Dermis microvascular lymphatic vessel endothelial cell (primary cell): ENCODE measurements at regions not wholly inside any gene's neighbourhood (a gene's known extent, or its start where the extent isn't known, plus 50 kb on each side); places are given as distances from the start of the nearest gene placed in this dataset.
A peak's percentile ranks its signal among the peaks of the same experiment; 100 is the strongest.
"Not testable (repeated sequence)": the region's sequence is repeated elsewhere in the genome, so short reads cannot be mapped to it uniquely, and the experiment has no call there.

ENCODE experiments used
- DNase-seq, 2 donors: peaks; one replicate each; pipeline versions ENCODE4 v3.0.0 to v3.0.0-alpha.2; 2010; ENCODE audit warnings: low read depth in 2 of 2

DNA sequence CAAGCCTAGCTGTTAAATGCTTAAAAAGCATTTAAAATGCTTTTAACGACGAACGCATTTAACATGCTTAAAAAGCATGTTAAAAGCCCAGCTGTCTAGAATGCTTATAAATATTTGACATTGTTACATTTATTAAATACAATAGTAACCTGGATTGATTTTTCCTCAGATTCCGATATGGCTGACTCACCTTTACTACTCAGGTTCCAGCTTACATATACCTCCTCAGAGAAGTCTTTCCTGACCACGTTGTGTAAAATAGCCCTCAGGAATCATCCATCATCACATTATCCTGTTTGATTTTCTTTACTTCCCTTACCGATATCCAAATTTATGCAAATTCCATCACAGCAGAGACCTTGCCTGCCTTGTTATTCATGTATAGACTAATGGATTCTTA, 51.4 kb downstream of the SLC41A2 start:
- no peak for DNase-seq

DNA sequence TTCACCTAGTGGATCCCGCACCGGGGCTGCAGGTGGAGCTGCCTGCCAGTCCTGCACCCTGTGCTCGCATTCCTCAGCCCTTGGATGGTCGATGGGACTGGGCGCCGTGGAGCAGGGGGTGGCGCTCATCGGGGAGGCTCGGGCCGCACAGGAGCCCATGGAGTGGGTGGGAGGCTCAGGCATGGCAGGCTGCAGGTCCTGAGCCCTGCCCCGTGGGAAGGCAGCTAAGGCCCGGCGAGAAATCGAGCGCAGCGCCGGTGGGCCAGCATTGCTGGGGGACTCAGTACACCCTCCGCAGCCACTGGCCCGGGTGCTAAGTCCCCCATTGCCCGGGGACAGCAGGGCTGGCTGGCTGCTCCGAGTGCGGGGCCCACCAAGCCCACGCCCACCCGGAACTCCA, 52.6 kb downstream of the SLC41A2 start:
- DNase-seq: not testable (repeated sequence)

DNA sequence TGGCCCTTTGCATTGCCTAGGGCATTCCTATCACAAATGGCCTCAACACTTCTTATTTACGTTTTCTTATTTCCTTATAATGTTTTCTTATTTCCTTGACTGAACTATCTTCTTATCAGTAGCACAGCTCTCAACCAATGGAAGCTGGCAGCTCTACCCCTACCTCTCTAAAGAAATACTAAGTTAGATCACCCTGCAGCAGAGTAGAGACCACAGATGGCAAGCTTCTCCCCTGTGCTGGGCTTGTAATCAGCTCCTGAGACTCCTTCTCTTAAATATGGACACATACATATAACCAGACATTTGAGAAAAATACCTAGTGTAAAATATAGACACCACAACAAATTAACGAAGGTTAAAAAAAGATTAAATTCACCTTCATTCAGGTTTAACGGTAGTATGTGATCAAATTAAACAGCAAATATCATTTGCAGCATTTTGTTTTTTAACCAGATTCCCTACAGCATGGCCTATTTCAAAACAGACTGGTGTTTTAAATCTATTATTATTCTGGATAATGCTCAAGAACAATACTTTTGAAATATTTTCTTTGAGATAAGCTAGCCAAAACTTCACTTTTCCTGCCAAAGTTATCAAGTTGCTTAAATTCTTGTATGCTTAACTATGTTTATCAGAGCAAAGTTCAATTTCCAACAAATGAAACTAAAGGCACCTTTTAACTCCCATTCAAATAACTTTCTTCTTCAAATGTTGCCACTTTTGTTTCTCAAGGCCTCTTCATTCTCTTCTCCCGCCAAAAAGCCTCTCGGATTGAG, 54.3 kb downstream of the SLC41A2 start:
- DNase-seq: peak in 1 of 2 donors; percentile 2

DNA sequence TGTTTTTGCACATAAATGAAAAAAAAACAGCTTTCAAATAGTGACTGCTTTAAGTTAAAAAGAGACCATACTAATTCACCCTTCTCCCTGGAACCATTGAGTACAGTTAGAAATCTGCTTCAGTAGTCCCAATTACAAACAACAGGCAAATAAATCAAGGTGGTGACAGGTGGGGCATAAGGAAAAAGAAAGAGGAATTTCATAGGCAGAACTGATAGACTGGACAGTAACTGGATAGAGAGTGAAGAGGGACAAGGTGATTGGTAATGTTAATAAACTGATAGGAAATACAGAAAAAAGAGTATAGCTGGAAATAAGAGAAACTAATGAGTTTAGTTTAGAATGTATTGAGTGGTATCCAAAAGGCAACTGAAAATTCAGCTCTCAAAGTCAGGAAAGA, 56.0 kb downstream of the SLC41A2 start:
- DNase-seq: no peak

DNA sequence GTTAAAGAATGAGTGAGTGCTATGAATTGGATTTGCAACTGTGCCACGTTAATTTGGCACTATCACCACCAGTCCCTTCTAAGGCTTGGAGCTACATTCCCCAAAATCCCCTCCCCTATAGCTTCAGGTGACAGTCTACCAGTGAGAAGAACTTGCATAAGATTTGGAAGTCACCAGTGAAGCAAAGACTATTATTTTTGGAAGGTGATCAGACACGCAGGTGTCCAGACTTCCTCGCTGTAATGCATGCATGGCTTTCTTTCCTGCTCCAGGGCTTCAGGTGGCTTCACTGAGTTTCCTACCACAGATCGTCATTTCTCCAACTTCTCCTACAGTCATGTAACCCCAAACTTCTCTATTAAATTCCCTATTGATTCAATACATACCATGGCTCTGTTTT, 61.4 kb downstream of the SLC41A2 start:
- no peak for DNase-seq

DNA sequence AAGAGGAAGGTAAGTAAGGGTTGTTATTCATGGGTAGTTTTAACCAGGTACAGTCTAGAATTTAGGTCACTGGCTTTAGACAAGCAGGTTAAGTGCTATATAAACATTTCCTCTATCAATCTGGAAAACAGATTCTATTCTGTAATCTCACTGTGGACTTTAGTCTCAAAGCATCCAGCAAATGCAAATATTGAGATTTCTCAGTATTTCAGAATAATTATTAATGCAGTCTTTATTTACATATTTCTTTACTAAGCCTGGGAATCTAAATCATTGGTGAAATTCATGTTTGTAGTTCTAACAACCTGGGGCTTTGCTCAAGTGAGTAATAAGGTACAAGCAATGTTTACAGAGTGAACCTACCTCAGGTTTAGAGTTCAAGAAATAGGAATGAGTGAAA, 61.9 kb downstream of the SLC41A2 start:
- no peak for DNase-seq

- no peak for DNase-seq
Observed at GRCh38 chr12:104895415-104895814, 62.7 kb downstream of the SLC41A2 start.

DNA sequence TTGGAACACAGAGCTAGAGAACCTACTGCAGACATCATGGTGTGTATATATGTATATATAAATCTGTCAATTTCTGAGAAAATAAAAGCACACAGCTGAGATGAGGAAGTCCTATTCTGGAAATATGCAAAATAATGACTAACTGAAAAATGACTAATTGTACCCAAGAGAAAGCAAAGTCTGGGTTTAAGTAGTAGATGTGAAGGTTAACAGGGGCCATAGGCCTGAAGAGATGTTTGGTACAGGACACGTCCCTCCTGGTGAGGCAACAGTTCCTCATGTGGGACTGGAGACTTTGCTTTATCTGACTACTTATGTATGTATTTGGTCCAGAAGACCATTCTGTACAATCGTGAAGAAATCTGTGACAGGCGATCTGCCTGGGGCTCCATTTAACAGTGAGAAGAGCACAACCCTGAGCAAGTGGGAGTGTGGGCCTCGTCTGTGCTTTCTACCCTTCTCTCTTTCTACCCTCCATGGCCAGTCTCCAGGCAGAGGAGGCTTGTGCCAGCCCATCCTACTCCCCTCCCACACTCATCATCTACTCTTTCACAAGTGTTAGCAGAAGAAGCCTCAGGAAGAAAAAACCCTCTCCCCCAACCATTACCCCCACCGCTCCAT, 67.5 kb downstream of the SLC41A2 start:
- no peak for DNase-seq

GRCh38 chr12:104889735-104890134, 68.4 kb downstream of the SLC41A2 start:
- no peak for DNase-seq

GRCh38 chr12:104888892-104889291, 69.2 kb downstream of the SLC41A2 start:
- no peak for DNase-seq

DNA sequence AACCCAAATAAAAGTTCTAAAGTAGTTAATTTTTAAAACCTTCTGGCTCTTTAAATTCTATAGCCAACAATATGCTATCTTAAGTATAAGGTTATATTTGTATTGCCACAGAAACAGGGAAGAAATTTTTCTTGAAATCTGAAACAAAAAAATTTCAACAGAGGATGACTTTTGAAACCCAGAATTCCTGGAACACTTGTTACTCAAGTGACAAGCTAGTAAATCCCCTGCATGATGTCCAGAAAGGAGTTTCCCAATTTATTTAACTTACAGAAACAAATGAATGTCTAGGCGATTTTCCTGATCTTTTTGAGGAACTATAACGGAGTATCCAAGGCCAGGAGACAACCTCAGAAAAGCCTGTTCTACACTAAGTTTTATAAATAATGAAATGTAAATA, 69.6 kb downstream of the SLC41A2 start:
- DNase-seq: no peak

GRCh38 chr12:104887452-104887851, 70.6 kb downstream of the SLC41A2 start:
- no peak for DNase-seq

DNA sequence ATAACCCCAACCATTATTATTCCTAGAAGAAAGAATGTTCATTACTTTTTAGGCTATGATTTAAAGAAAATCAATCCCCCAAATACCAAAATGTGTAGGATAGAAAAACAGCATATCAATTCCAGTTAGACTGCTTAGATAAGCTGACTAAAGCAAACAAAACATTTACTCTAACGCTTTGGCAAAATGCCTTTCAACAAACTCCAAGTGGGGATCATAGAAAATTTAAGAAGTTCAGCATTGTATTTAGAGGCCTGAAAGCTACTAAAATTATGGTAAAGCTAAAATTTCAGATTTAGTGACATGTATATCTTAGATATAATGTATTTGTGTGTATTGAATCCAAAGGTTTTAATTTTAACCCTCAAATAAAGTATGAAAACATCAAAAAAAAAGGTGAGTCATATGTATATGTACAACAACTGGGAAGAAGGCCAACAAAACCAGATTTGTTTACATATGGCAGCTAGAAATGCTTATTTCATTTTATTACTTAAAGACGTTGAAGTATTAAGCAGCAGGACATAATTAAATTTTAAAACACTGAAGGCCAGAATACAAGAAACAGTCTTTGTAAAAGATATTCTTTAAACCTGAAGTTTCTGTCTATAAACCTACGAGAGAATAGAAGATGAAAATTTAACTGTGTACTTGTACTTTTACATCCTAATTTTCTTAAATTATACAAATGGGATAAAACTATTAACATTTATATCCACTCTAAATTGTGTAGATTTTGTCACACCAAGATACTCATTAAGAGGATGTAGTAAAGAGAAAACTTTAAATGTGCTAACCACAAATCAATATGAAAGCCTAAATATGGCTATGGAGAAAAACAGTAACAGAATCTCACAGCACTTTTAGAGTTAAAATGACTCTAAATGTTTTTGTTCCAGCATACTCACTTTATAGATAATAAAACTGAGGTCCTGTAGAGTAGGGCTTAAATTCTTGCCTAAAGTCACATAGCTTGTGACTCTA, 71.4 kb downstream of the SLC41A2 start:
- peak in 1 of 2 donors; percentile 66 for DNase-seq

- DNase-seq: not testable (repeated sequence)
Observed at GRCh38 chr12:104878858-104879257, 79.2 kb downstream of the SLC41A2 start.

GRCh38 chr12:104877103-104877705, 80.9 kb downstream of the SLC41A2 start:
- peak; percentile 38 to 57 for DNase-seq

DNA sequence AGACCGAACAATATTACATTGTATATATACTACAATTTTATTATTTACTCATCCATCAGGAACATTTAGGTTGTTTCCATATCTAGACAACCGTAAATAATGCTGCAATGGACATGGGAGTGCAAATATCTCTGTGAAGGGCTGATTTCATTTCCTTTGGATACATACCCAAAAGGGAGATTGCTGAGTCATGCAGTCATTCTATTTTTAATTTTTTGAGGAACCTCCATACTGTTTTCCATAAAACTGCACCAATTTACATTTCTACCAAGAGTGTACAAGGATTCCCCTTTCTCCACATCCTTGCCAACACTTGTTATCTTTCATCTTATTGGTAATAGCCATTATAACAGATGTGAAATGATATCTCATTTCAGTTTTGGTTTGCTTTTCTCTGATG, 84.7 kb downstream of the SLC41A2 start:
- DNase-seq: no peak

GRCh38 chr12:104870797-104871196, 87.3 kb downstream of the SLC41A2 start:
- DNase-seq: no peak

DNA sequence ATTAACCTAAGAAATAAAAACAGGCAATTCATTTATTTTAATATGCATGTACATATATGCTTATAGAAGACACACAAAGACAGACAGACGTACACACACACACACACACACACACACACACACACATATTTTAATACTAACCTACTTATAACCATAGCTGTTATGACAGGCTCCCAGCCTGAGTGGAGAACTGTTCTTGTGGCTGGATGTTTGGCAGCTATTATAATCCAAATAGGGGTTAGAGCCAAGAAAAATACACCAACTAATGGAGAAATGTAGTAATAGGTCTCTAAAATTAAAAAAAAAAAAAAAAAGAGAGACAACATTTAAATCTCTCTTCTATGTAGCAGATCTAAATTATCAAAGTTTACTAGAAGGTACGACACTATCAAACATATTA, 91.8 kb downstream of the SLC41A2 start:
- peak; percentile 86 to 90 for DNase-seq

DNA sequence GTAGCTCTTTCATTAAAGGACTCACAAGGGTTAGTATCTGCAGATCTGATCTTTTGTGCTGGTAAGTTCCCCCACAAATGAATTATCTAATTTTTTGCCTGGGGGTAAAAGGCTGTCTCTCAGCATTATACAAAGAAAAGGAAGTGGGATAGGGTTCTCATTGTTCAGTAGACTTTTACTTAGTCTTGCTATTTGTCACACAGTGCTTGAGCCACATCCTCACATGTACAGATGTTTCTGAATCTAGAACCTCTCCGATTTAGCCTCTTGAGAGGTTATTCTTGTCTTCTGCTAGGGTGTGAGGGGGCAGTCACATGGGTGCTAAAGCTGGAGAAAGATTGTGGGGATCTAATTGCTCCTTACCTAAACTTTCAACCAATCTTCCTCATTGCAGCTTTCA, 93.0 kb downstream of the SLC41A2 start:
- DNase-seq: no peak

- DNase-seq: no peak
Observed at GRCh38 chr12:104864668-104865067, 93.4 kb downstream of the SLC41A2 start.

DNA sequence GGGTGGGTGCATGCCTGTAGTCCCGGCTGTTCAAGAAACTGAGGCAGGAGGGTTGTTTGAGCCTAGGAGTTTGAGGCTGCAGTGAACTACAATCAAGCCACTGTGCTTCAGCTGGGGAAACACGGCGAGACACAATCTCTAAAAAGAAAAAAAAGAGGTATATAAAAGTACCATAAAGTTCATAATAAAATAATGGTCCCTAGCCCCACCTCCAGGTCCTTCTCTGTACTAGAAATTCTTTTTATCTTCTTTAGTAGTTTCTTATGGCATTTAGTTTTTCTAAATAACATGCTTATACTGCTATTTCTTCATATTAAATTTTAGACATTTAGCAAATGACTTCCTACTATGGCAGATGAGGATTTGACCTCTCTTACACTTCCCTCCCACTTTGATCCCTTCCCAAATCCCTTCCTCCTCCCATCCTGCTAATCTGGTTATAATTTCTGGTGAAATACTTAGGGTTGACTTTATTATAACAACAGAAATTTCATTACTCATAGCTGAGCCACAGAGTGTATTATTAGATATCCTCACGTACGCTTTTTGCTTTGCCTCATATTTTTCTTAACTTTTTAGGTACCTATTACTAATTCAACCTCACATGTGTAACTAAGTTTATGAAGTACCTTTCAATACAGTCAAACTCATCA, 94.7 kb downstream of the SLC41A2 start:
- no peak for DNase-seq
